HG03025 (cell line): ENCODE measurements at regions not wholly inside any gene's neighbourhood (a gene's known extent, or its start where the extent isn't known, plus 50 kb on each side); places are given as distances from the start of the nearest gene placed in this dataset.
A peak's percentile ranks its signal among the peaks of the same experiment; 100 is the strongest.

Experiments
- ATAC-seq: cut with Tn5 transposase; IDR thresholded peaks from one replicate; pipeline ENCODE4 v1.9.1; 2021; ENCODE audit warnings: mild to moderate bottlenecking, moderate library complexity; ENCODE audit not compliant: unreplicated experiment, low FRiP score

- peak; percentile 59 for ATAC-seq
Observed at GRCh38 chr3:152706991-152707713, 127.8 kb upstream of the P2RY1 start.

GRCh38 chr3:152709659-152710058, 125.3 kb upstream of the P2RY1 start:
- no peak for ATAC-seq

GRCh38 chr3:152710549-152710948, 124.4 kb upstream of the P2RY1 start:
- ATAC-seq: no peak

GRCh38 chr3:152713989-152714388, 120.9 kb upstream of the P2RY1 start:
- ATAC-seq: no peak

DNA sequence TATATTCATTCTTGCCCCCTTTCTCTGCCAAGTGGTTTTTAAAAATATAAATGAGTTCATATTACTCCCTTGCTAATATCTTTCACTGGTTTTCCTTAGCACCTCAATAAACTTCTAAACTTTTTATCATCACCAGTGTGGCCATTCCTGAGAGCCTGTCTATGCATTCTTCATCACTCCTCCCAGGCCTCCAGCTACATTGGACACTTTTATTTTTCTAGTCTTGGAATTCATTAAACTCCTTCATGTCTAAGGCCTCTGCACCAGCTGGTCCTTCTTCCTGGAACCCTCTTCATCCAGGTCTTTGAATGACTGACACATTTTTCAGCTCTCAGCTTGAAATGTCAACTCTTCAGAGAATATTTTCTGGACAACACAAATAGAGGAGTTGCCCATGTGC, 120.4 kb upstream of the P2RY1 start:
- ATAC-seq: no peak

- no peak for ATAC-seq
Observed at GRCh38 chr3:152717252-152717651, 117.7 kb upstream of the P2RY1 start.

DNA sequence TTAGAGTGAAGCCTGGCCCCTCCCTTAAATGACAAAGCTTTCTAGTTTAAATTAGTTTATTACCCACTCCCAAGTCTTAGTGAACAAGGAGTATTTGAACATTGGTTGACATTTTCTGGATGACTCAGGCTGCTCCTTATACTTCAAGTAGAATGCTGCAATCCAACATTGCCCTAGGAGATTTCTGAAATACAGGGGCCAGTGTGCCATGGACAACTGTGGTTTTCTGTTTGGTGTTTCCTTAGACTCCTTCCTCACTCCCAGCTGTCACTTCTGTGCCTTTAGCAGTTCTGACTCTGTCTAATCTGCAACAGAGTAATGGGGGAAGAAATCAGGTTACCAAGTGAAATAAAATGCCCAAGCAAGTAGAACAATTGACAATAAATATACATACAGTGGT, 116.1 kb upstream of the P2RY1 start:
- ATAC-seq: no peak

DNA sequence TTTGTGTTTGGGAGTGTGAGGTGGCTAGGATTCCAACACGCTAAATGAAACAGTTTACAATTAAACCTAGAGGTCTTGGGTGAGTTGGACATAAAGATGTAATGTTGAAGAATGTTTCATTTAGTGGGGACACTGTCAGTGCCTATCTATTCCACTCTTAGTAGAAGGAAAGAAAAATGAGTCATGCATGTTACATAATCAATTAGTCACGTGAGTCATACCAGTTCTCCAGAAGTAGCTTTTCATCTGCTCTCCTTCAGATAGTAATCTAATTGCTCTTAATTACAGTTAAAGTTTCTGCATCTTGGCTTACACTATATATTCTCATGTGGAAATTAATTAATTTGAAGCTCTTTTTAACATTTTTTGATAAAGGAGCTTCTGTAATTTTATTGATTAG, 115.7 kb upstream of the P2RY1 start:
- ATAC-seq: no peak

GRCh38 chr3:152720951-152721718, 113.8 kb upstream of the P2RY1 start:
- no peak for ATAC-seq

DNA sequence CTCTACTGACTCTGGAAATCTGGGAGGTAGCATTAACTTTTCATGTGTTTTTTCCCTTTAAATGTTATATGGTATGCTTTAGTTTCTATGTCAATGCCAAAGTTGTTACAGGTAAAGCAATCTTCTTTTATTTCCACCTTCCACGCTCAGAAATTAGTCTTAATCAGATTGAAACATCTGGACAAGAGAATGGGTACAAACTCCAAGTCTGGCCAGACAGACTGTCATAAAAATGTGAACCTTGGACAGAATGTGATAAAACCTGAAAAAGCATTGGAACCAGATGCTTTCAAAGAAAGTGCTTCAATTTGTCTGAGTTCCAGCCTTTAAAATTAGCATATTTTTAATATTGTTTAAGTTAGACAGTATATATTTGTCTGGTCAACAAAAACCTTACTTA, 110.7 kb upstream of the P2RY1 start:
- no peak for ATAC-seq

- ATAC-seq: no peak
Observed at GRCh38 chr3:152728231-152728980, 106.5 kb upstream of the P2RY1 start.

- peak; percentile 82 for ATAC-seq
Observed at GRCh38 chr3:152729906-152730305, 105.0 kb upstream of the P2RY1 start.

DNA sequence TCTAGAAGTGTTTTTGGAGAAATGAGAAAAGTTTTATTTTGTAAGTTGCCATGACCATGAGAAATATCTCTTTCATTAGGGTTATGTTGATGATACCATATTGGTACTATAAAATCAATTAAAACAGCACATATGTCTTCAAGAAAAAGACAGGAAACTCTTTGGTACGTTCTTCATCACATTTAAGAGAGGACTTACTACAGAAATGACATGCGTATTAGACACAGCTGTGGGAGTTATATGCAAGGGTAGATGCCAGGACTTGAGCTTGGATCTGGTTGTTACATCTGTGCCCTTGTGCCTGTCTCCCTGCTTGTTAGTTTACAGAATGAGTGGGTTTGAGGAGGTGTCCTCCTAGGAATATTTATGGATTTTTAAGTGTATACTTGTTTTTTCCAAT, 103.4 kb upstream of the P2RY1 start:
- no peak for ATAC-seq

GRCh38 chr3:152733584-152734119, 101.3 kb upstream of the P2RY1 start:
- no peak for ATAC-seq

GRCh38 chr3:152737021-152737908, 97.7 kb upstream of the P2RY1 start:
- ATAC-seq: peak; percentile 99

DNA sequence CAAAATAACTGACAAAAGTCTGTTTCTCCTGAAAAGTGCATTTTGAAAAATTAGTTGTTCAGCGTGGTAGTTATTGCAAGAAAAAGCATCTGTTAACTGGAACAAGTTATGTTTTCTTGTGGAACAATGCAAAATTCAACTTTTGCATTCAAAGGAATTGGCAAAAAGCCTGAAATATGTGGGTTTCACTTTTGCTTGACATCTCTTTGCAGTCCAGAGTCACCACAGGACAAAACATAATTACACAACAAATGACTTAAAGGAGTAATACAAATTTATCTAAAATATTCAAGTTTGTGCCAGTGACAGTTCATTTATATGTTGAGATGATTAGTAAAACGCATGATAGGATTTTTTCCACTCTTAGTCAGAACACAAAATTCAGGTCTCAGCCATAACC, 96.3 kb upstream of the P2RY1 start:
- no peak for ATAC-seq

DNA sequence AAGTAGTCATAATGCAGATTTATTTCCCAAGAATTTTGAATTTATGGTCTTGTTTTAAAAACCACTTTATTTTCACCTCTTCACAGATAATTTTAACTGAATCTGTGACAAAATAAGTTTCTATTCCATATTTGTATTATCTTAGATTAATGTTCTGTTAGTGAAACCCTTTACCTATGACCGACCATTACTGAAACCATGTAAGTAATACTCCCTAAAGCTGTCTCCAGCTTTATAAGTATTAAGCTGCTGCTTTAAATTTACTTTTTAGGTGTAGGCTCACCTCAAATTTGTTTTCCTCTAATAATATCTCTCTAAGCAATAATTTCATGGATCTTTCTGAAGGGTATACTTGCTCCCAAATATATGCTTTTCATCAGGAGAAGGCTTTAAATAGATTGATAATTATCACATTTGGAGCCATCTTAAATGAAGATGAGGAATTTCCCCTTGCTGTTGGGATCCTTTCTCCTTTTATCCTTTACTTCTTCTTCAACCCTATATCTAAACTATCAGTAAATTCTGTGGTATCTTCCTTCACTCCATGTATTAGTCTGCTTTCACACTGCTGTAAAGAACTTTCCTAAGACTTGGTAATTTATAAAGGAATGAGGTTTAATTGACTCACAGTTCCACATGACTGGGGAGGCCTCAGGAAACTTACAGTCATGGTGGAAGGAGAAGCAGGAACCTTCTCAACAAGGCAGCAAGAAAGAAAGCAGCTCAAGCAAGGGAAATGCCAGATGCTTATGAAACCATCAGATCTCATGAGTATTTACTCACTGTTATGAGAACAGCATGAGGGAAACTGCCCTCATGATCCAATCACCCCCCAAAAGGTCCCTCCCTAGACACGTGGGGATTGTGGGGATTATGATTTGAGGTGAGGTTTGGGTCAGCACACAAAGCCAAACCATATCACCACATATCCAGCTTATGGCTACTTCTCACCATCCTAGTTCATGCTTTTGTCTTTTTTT, 92.3 kb upstream of the P2RY1 start:
- peak; percentile 49 for ATAC-seq

DNA sequence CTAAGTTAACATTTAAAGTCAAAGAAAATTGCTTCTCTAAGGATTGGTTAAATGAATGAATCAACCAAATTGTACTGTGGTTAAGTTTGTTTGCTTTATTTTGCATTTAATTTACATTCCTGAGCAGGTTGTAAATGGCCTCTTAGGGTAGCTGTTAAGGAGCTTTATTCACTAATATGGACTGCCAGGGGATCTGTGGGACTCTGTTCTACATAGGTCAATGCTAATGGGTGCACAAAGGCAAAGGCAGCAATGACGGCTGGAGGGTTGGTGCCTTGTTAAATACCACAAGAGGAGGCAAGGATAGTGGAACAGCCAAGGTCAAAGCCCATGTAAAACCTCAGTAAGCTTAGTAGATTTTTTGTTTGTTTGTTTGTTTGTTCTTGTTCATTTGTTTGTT, 89.3 kb upstream of the P2RY1 start:
- no peak for ATAC-seq

DNA sequence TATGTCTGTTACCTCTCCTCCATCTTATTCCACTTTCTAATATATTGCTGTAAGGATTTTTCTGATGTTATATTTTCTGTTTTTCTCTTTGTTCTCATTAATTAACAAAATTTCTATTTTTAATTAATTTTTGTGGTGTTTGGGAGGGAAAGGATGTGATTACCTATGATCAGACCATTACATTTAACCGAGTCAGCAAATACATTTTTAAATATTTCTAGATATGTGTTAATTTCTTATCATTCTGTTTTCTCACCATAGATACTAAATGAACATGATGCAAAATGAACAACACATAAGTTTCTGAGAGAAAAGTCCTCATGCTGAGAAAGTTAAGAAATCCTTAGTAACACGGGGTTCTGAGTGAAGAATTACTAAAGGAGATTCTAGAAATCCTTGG, 80.6 kb upstream of the P2RY1 start:
- ATAC-seq: no peak
